IPS-15b (cell line): ENCODE measurements at regions not wholly inside any gene's neighbourhood (a gene's known extent, or its start where the extent isn't known, plus 50 kb on each side); places are given as distances from the start of the nearest gene placed in this dataset.

Source experiments
- H3K27me3 ChIP-seq: one replicate; pipeline ENCODE4 v1.6.1; 2013; ENCODE audit warnings: low read length; ENCODE audit not compliant: control insufficient read depth, insufficient read depth
- H3K36me3 ChIP-seq: one replicate; pipeline ENCODE4 v1.6.1; 2013; ENCODE audit warnings: low read length; ENCODE audit not compliant: control insufficient read depth, insufficient read depth
- H3K4me1 ChIP-seq: one replicate; pipeline ENCODE4 v1.6.1; 2013; ENCODE audit warnings: mild to moderate bottlenecking, low read length; ENCODE audit not compliant: control insufficient read depth, insufficient read depth
- H3K4me3 ChIP-seq: one replicate; pipeline ENCODE4 v1.5.1; 2013; ENCODE audit warnings: low read depth, low read length
- H3K9ac ChIP-seq: one replicate; pipeline ENCODE4 v1.6.1; 2013; ENCODE audit warnings: low read depth, mild to moderate bottlenecking, low read length
- H3K9me3 ChIP-seq: one replicate; pipeline ENCODE4 v1.6.1; 2013; ENCODE audit warnings: mild to moderate bottlenecking, low read length; ENCODE audit not compliant: control insufficient read depth, insufficient read depth

DNA sequence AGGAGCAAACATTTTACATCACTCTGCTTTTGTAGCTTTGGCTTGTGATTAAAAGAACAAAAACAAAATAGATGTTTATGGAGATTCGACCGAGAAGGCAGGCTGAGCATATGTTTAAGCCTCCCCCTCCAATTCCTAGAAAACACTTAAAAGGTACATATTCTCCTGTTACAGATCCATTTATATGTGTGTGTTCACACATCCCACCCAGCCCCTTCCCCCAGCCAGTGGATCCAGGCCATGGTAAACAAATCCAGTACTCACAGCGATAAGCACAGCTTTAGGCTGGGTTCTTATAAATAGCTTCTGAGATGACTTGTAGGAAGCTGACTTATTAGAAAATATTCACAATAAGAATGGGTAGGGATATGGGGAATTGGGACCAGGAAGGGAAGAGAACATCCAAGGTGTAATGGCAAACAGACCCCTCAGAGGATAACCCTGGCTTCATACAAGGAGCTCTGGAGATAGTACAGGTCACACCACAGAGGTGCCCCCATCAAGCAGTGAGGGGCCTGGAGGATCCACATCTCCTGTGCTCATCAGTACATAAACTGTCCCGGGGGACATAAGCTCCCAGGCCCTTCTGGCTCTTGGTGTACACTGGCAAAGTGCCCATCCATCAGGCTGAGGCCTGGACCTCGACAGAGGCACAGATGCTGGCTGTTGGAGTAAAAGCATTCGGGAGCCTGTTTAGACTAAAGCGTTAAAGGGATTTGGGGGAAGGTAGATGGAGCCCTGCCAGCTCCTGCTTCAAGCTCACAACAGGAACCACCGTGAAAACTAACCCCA is 70.0 kb upstream of the UBE2E1 start:
- H3K4me3 ChIP-seq, result no peak overlapping the region
- H3K27me3 ChIP-seq, result peaks cover under 1% of the 10 kb centered on the region
- H3K4me1 ChIP-seq, result peaks cover 15% of the 10 kb centered on the region
- no peaks in the 10 kb centered on the region for H3K36me3 ChIP-seq
- no peak overlapping the region for H3K9ac ChIP-seq
- H3K9me3 ChIP-seq, result no peaks in the 10 kb centered on the region

DNA sequence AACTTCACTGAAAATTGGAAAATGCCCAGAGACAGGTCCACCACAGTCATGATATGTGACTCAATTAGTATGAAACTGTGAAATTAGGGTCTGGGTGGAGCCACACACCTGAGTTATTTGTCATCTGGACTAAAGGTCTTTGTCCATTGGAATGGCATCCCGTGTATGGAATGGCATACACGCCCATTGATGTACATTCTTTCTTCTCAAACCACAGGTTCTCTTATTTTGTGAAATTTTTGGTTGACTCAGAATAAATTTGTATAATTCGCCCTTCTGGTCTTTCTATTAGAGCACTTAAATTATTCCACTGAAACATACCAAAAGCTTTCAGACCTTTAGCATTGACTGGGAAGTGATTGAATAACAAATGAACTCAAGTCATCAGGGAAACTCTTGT is 66.8 kb upstream of the UBE2E1 start:
- Histone ChIP-seq H3K4me3 (no peak overlapping the region), H3K36me3 (no peaks in the 10 kb centered on the region), H3K9me3 (no peaks in the 10 kb centered on the region), H3K27me3 (peaks cover 33% of the 10 kb centered on the region), H3K4me1 (peaks cover 23% of the 10 kb centered on the region), H3K9ac (no peak overlapping the region)

DNA sequence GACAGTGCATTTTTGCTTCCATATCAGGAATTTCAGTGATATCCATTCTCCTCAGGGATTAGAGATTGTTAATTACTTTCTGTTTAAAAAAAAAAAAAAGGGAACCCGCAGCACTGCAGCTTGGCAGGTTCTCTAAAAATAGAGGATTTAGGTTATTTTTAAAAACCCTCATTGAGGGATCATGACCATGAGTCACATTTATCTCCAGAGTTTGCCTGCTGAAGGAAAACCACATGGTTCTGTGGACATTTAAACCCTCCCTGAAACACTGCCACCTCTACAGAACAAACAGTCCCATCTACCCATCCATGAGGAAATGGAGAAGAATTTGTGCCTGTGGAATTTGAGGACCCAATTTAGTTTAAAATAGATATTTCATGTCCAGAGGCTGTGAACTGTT is 66.2 kb upstream of the UBE2E1 start:
- H3K36me3 ChIP-seq, result no peaks in the 10 kb centered on the region
- no peak overlapping the region for H3K4me3 ChIP-seq
- peaks cover 23% of the 10 kb centered on the region for H3K4me1 ChIP-seq
- no peak overlapping the region for H3K9ac ChIP-seq
- H3K27me3 ChIP-seq, result peaks cover 39% of the 10 kb centered on the region
- H3K9me3 ChIP-seq, result no peaks in the 10 kb centered on the region

DNA sequence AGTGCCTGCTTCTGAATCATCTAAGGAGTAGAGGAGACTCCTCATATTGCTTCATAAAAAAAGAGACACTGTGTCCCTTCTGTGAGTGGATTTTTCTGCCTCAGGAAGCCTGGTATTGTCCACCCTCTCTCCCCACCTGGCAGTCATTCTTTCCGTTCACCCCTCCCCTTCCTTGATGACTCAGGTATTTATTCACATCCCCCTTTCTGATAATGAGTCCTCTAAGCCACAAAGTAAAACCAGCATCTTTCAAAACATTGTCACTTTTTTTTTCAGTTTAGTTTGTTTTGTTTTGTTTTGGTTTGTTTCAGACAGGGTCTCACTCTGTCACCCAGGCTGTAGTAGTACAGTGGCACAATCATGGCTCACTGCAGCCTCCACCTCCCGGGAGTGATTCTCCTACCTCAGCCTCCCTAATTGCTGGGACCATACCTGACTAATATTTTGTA is 65.2 kb upstream of the UBE2E1 start:
- H3K4me1 ChIP-seq, result peaks cover 22% of the 10 kb centered on the region
- H3K4me3 ChIP-seq, result no peak overlapping the region
- H3K27me3 ChIP-seq, result peaks cover 48% of the 10 kb centered on the region
- H3K9me3 ChIP-seq, result no peaks in the 10 kb centered on the region
- H3K36me3 ChIP-seq, result no peaks in the 10 kb centered on the region
- no peak overlapping the region for H3K9ac ChIP-seq

DNA sequence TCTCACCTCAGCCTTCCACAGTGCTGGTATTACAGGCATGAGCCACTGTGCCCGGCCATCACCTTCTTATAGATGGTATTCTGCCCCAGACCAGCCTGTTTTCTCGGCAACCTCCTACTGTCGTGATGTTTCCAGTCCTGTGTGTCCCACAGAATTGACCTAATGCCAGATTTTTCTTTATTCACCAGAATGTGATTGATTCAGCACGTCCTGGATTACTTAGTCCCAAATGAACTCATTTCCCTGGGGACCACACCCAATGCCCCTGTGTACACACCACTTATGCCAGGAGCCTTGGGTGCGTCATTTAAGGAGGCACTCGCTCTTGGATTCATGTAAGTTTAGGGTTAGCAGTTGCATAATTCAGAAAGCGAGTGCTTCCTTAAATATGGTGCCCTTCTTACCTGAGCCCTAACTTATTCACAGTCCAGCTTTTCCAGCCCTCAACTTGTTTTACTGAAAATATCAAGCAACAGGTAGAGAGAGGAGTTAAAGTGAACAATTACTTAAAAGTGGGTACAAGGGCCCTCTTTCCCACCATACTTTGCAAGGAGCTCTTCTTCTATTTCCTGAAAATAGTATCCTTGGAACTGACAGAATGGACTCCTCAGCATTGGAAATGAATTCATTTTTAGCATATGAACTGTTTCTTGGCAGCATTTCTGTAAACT is 64.6 kb upstream of the UBE2E1 start:
- no peak overlapping the region for H3K4me3 ChIP-seq
- peaks cover 53% of the 10 kb centered on the region for H3K27me3 ChIP-seq
- no peaks in the 10 kb centered on the region for H3K36me3 ChIP-seq
- peaks cover 19% of the 10 kb centered on the region for H3K4me1 ChIP-seq
- no peaks in the 10 kb centered on the region for H3K9me3 ChIP-seq
- H3K9ac ChIP-seq, result no peak overlapping the region

DNA sequence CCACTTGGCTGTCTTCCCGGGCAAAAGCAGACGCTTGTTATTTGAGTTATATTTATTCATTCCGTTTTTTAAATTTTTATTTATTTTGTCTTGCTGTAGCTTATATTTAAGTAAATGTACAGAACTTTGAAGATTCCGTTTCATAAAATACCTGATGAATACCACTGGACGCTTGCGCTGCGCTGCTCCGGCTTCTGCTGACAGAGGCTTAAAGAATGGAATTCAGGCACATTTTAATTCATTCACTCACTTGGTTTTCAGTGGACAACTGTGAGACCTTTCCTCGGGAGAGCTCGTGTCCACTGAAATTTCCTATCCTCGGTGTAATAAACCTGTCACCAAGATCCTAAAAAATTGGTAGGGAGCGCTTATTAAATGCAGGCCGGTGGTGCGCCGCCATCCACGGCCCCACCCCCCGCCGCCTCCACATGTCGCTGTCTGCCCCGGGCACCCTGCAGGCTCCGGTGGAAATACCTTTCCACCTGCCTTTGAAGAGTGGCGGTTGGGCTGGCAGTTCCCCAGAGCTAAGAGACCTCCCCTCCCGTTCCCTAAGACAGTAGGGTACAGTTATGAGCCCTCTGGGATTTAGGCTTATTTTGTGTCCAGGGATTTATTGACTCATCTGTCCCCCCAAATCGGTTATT is 62.5 kb upstream of the UBE2E1 start:
- no peak overlapping the region for H3K4me3 ChIP-seq
- H3K36me3 ChIP-seq, result no peaks in the 10 kb centered on the region
- peaks cover 62% of the 10 kb centered on the region for H3K27me3 ChIP-seq
- no peaks in the 10 kb centered on the region for H3K9me3 ChIP-seq
- peaks cover 20% of the 10 kb centered on the region for H3K4me1 ChIP-seq
- no peak overlapping the region for H3K9ac ChIP-seq

DNA sequence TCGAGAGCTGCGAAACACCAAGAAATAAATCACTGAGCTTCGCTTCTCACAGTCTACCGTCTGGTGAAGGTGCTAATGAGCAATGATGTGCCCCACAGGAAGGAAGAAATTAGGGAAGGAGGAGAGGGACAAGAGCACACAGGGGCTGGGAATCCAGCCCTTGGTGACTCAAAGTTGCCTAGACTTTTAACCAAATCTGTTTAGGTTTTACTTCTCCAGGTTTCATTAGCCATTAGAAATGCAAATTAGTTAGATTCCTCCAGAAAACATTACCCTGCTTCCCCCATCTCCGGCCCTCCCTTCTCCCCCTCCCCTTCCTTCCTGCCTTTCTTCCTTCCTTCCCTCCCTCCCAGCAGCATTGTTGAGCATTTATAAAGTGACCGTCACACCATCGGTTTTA is 59.3 kb upstream of the UBE2E1 start:
- Histone ChIP-seq H3K9ac (no peak overlapping the region), H3K27me3 (peaks cover 62% of the 10 kb centered on the region), H3K9me3 (no peaks in the 10 kb centered on the region), H3K4me3 (peak overlapping the region; percentile 1), H3K36me3 (no peaks in the 10 kb centered on the region), H3K4me1 (peaks cover 17% of the 10 kb centered on the region)

DNA sequence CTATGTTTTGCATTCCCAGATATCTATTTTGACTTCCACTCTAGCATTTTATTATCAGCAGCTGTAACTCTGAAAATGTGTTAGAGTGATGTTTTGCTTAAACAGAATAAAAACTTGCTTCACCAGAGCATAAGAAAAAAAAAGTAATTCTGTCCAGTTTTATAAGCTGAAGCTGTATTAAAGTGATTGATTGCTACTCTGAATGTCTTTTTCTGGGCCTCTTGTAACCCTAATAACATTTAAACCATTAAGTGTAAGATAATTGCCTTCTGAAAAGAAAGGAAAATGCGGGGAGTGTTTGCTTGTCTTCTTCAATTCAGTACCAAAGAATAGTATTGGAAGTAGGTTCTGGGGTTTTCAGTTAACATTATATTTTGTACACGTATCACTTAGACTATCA is 57.9 kb upstream of the UBE2E1 start:
- Histone ChIP-seq H3K9me3 (no peaks in the 10 kb centered on the region), H3K36me3 (no peaks in the 10 kb centered on the region), H3K4me3 (no peak overlapping the region), H3K4me1 (peaks cover 17% of the 10 kb centered on the region), H3K27me3 (peaks cover 48% of the 10 kb centered on the region), H3K9ac (no peak overlapping the region)

DNA sequence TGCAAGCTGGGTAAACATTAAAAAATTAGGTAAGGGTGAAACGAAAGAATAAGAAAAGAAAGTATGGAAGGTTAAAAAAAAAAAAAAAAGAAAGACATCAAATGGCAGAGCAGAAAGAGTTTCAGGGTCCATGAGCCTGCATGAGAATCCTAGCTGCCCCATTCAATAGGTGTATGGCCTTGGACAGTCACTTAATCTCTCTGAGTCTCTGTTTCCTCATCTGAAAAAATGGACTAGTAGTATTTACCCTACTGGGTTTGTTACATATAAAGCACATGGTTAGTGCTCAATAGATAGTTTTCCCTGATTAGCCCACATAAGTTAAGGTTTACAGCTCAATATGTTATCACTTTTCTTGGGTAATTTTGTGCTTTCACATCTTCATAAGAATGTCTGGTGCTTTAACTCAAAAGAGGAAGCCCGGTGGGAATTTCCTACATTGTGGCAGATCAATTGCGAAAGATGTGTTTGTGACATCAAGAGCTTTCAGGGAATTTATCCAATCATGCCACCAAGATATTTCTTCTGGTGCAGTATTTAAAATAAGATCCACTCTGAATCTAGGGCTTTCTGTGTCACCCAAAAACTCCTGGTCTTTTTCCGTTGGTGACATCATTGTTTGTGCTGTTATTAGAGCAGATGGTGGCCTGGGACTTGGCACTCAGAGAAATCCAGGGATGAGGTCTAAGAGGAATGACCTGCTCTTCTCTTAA is 57.2 kb upstream of the UBE2E1 start:
- Histone ChIP-seq H3K4me3 (no peak overlapping the region), H3K9ac (no peak overlapping the region), H3K27me3 (peaks cover 41% of the 10 kb centered on the region), H3K9me3 (no peaks in the 10 kb centered on the region), H3K36me3 (no peaks in the 10 kb centered on the region), H3K4me1 (peaks cover 13% of the 10 kb centered on the region)

DNA sequence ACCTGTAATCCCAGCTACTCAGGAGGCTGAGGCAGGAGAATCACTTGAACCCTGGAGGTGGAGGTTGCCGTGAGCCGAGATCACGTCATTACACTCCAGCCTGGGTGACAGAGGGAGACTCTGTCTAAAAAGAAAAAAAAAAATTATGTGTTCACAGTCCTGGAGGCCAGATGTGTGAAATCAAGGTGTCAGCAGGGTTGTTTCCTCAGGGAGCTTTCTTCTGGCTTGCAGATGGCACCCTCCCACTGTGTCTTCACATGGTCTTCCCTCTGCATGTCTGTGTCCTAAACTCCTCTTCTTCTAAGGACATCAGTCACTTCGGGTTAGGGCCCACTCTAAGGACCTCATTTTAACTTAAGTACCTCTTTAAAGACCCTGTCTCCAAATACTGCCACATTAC is 56.1 kb upstream of the UBE2E1 start:
- H3K9ac ChIP-seq, result no peak overlapping the region
- H3K4me1 ChIP-seq, result peaks cover 8% of the 10 kb centered on the region

DNA sequence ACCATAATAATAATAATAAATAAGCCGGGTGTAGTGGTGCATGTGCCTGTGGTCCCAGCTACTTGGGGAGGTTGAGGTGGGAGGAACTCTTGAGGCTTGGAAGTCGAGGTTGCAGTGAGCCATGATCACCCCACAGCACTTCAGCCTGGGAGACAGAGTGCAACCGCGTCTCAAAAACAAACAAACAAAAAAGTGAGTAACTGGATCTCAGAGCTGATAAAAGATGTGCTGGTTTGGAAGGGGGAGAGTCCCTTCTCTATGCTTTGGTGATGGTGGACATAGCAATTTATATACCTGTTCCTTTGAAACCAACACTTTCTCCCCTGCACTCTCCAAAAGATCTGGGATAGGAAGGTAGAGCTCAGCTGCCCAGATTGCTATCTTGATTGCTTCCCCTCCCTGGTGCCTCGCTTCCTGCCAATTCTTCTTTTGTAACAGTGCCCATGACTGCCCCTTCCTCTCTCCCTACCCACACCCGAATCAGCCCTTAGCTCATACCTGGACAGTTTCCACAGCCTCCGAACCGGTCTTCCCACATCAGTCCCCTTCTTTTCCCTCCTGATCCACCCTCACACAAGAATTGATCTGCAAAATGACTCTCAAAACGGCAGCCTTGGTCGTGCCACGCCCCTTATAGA is 55.1 kb upstream of the UBE2E1 start:
- Histone ChIP-seq H3K36me3 (no peaks in the 10 kb centered on the region), H3K4me3 (peak overlapping the region; percentile 27), H3K27me3 (peaks cover 20% of the 10 kb centered on the region), H3K4me1 (peaks cover 8% of the 10 kb centered on the region), H3K9ac (no peak overlapping the region), H3K9me3 (no peaks in the 10 kb centered on the region)

More for the DNA sequence above, 56.1 kb upstream of the UBE2E1 start:
- Histone ChIP-seq H3K9me3 (no peaks in the 10 kb centered on the region), H3K4me3 (no peak overlapping the region), H3K36me3 (no peaks in the 10 kb centered on the region), H3K27me3 (peaks cover 30% of the 10 kb centered on the region)
